Lung (tissue), 11 donors: ENCODE measurements at regions not wholly inside any gene's neighbourhood (a gene's known extent, or its start where the extent isn't known, plus 50 kb on each side); places are given as distances from the start of the nearest gene placed in this dataset.

Source experiments
- ATAC-seq: fragments of 200-7000 bp; cut with Tn5 transposase; one replicate; pipeline ENCODE4 v1.9.1; 2020; ENCODE audit warnings: moderate number of reproducible peaks; ENCODE audit not compliant: insufficient read depth, low FRiP score
- DNase-seq, 3 donors: peaks; one replicate each; pipeline ENCODE4 v3.0.0-alpha.2; 2013 to 2017
- H3K27ac ChIP-seq, 2 donors: one replicate each; pipeline ENCODE4 v1.5.1; 2013; ENCODE audit warnings: mild to moderate bottlenecking in 2 of 2, moderate library complexity in 2 of 2, control low read depth in 1 of 2, inconsistent platforms in 1 of 2, low read depth in 1 of 2, low read length in 1 of 2
- H3K27me3 ChIP-seq, 3 donors: one replicate each; pipeline ENCODE4 v1.5.1; 2013; ENCODE audit warnings: low read length in 2 of 3; ENCODE audit not compliant: control insufficient read depth in 3 of 3, insufficient read depth in 3 of 3
- H3K36me3 ChIP-seq, 4 donors: one replicate each; pipeline ENCODE4 v1.5.1; 2013; ENCODE audit warnings: low read length in 4 of 4, mild to moderate bottlenecking in 1 of 4, moderate library complexity in 1 of 4; ENCODE audit not compliant: control insufficient read depth in 4 of 4, insufficient read depth in 4 of 4
- H3K4me1 ChIP-seq, 5 donors: one replicate each; pipeline ENCODE4 v1.5.1; 2013; ENCODE audit warnings: low read length in 5 of 5, mild to moderate bottlenecking in 2 of 5, moderate library complexity in 1 of 5; ENCODE audit not compliant: control insufficient read depth in 5 of 5, insufficient read depth in 5 of 5
- H3K4me3 ChIP-seq: one replicate; pipeline ENCODE4 v1.5.1; 2013; ENCODE audit warnings: mild to moderate bottlenecking, control low read depth, moderate library complexity
- H3K9ac ChIP-seq, 2 donors: one replicate each; pipeline ENCODE4 v1.5.1; 2013; ENCODE audit warnings: low read length in 2 of 2, control low read depth in 1 of 2; ENCODE audit not compliant: insufficient read depth in 1 of 2
- H3K9me3 ChIP-seq, 4 donors: one replicate each; pipeline ENCODE4 v1.5.1; 2013; ENCODE audit warnings: low read length in 3 of 4, mild to moderate bottlenecking in 1 of 4, moderate library complexity in 1 of 4; ENCODE audit not compliant: control insufficient read depth in 4 of 4, insufficient read depth in 3 of 4
- WGBS, 2 donors: extraction: QIAGEN DNeasy Blood & Tissue Kit; methylation state at CpG; one replicate each; pipeline ENCODE4 v1.1.7; 2013; 5-methylcytosine and 5-hydroxymethylcytosine counted together
- TF ChIP-seq, protein P1 (sequence below): IDR thresholded peaks from 2 replicates; pipeline ENCODE4 v1.5.1; 2012; ENCODE audit warnings: mild to moderate bottlenecking; ENCODE audit errors: control extremely low read depth, extremely low read depth
- donor health status: control.
- donor health status: control.
- donor health status: Bipolar disorder and iron deficiency.
- donor health status: healthy.
- donor health status: DM: yes; HTN: yes; CAD: no.

DNA sequence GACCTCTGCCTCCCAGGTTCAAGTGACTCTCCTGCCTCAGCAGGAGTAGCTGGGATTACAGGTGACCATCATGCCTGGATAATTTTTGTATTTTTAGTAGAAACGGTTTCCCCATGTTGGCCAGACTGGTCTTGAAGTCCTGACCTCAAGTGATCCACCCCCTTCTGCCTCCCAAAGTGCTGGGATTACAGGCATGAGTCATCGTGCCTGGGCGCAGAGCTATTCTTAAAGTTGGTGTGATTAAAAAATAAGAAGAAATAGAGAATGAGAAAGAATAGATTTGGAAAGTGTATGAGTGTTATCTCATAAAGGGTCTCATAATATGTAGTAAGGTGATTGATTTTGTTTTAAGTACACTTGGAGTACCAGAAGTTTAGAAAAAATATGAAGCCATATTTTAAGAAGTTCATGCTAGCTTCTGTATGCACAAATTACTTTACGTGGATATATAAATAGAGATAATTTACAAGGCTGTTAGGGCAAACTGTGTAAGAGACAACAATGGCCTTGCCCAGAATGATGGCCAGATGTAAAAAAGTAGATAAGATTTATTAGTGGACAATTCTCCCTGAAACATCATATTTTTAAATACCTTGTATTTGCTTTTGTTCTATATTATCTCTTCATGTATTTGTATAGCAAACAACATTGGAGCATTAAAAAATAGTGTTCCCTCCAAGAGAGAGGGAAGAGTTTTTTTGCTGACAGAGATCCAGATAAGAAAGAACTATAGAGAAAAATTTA, 1108.5 kb downstream of the SLC16A7 start:
- ATAC-seq = no peak

GRCh38 chr12:60710246-60710645, 1114.4 kb downstream of the SLC16A7 start:
- TF ChIP-seq, protein P1, sequence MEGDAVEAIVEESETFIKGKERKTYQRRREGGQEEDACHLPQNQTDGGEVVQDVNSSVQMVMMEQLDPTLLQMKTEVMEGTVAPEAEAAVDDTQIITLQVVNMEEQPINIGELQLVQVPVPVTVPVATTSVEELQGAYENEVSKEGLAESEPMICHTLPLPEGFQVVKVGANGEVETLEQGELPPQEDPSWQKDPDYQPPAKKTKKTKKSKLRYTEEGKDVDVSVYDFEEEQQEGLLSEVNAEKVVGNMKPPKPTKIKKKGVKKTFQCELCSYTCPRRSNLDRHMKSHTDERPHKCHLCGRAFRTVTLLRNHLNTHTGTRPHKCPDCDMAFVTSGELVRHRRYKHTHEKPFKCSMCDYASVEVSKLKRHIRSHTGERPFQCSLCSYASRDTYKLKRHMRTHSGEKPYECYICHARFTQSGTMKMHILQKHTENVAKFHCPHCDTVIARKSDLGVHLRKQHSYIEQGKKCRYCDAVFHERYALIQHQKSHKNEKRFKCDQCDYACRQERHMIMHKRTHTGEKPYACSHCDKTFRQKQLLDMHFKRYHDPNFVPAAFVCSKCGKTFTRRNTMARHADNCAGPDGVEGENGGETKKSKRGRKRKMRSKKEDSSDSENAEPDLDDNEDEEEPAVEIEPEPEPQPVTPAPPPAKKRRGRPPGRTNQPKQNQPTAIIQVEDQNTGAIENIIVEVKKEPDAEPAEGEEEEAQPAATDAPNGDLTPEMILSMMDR = no peak
- 19 to 62% methylated on average over 1 of the region's 1 CpG for WGBS, 2 donors

More for the DNA sequence above, 1108.5 kb downstream of the SLC16A7 start:
- WGBS, 2 donors = 75 to 82% methylated on average over 4 of the region's 4 CpGs
- Histone ChIP-seq H3K27ac (no peak overlapping the region), H3K9ac (no peak overlapping the region), H3K9me3 (peaks cover 0 to 4% (median under 1%) of the 10 kb centered on the region in 4 donors), H3K27me3 (no peaks in the 10 kb centered on the region), H3K4me3 (no peak overlapping the region), H3K4me1 (no peaks in the 10 kb centered on the region), H3K36me3 (no peaks in the 10 kb centered on the region)
- TF ChIP-seq, protein P1 = no peak
- no peak for DNase-seq

DNA sequence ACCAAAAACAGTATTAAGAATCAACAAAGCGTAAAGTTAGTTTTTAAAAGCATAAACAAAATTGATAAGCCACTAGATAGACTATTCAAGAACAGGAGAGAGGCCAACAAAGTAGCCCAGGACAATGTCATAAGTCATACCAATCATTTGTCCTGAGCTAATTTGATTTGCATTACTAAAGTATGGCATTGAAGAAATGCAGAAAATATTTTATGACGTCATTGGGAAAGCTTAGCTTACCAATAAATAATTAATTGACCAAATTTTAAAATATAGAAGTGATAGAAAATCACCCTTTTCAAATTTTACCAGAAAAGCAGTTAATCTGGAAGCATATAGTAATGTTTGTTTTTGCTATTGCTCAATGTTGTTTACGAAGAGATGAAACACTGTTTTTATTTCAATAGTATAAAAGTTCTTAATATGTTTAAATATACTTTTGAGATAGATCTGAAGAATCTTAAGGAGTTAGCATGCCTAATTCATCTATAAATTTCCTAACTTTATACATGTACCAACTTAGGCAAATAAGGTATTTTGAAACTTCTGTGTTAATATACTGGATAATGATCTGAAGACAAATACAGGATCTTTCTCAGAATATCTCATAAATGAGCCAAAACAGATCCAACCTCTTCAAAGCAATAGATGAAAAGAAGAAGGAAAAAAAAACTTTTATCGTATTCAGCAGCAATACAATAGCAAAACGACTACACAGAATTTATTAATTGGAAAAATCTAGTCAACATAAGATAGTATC, 1118.5 kb downstream of the SLC16A7 start:
- H3K27me3 ChIP-seq = no peaks in the 10 kb centered on the region
- WGBS, 2 donors = 81 to 88% methylated on average over 5 of the region's 5 CpGs
- H3K4me3 ChIP-seq = no peak overlapping the region
- DNase-seq = no peak
- no peak overlapping the region for H3K27ac ChIP-seq
- no peak overlapping the region for H3K9ac ChIP-seq
- peaks cover 0 to 4% (median 0%) of the 10 kb centered on the region in 4 donors for H3K9me3 ChIP-seq
- H3K36me3 ChIP-seq = no peaks in the 10 kb centered on the region
- TF ChIP-seq, protein P1 = no peak
- ATAC-seq = no peak
- H3K4me1 ChIP-seq = no peaks in the 10 kb centered on the region

More at GRCh38 chr12:60710246-60710645, 1114.4 kb downstream of the SLC16A7 start:
- H3K9me3 ChIP-seq = peaks cover 0 to 4% (median under 1%) of the 10 kb centered on the region in 4 donors
- H3K36me3 ChIP-seq = no peaks in the 10 kb centered on the region
- H3K27ac ChIP-seq = no peak overlapping the region
- no peaks in the 10 kb centered on the region for H3K4me1 ChIP-seq
- H3K9ac ChIP-seq = no peak overlapping the region
- no peak overlapping the region for H3K4me3 ChIP-seq
- no peaks in the 10 kb centered on the region for H3K27me3 ChIP-seq
- DNase-seq (no peak), ATAC-seq (no peak)
